SK-N-SH (cell line): ENCODE measurements at regions not wholly inside any gene's neighbourhood (a gene's known extent, or its start where the extent isn't known, plus 50 kb on each side); places are given as distances from the start of the nearest gene placed in this dataset.

ENCODE experiments used
- CTCF ChIA-PET: fragments of 300-600, 350-600 bp; formaldehyde crosslinking; extraction: SDS; loops from one replicate; lab custom pipeline; 2021; lab: Yijun Ruan, JAX
- POLR2A ChIA-PET: fragments of 350-600 bp; sonication (Branson Sonifier 250); formaldehyde crosslinking; extraction: SDS; loops from one replicate; lab custom pipeline; 2020; ENCODE audit warnings: antibody characterized with exemption, inconsistent platforms; lab: Yijun Ruan, JAX
- DNase-seq: peaks from one replicate; pipeline ENCODE4 v3.0.0; 2012
- H2AFZ ChIP-seq: fragments of 200-600 bp; sonication (generic); 2 replicates; pipeline ENCODE4 v1.8.1; 2016; ENCODE audit warnings: antibody characterized with exemption, mild to moderate bottlenecking, low read depth
- H3F3A ChIP-seq: fragments of 200-600 bp; sonication (generic); replicated peaks from 2 replicates; pipeline ENCODE3; 2016; ENCODE audit warnings: antibody characterized with exemption, mild to moderate bottlenecking; ENCODE audit not compliant: insufficient read depth
- H3K27ac ChIP-seq, 2 experiments: fragments of 200-500 bp in 1 of 2; fragments of 200-600 bp in 1 of 2; sonication (Bioruptor generic) in 1 of 2; sonication (generic), shearing (Covaris generic) in 1 of 2; 2 replicates each; pipeline versions ENCODE4 v1.5.1 to v1.6.1; 2014 to 2016; ENCODE audit warnings: low read depth in 2 of 2, inconsistent platforms in 1 of 2, low read length in 1 of 2, mild to moderate bottlenecking in 1 of 2, mixed read lengths in 1 of 2
- H3K27me3 ChIP-seq: fragments of 200-600 bp; sonication (generic), shearing (Covaris generic); 2 replicates; pipeline ENCODE4 v1.6.1; 2016; ENCODE audit warnings: mixed run types; ENCODE audit not compliant: insufficient read depth
- H3K36me3 ChIP-seq, 2 experiments: fragments of 200-500 bp in 1 of 2; fragments of 200-600 bp in 1 of 2; sonication (Bioruptor generic) in 1 of 2; sonication (generic) in 1 of 2; replicated peaks in 1 of 2; 2 replicates each; pipeline versions ENCODE3 to v1.5.1; 2014 to 2016; ENCODE audit warnings: low read length in 1 of 2, mild to moderate bottlenecking in 1 of 2; ENCODE audit not compliant: insufficient read depth in 2 of 2, control insufficient read depth in 1 of 2
- H3K4me1 ChIP-seq, 2 experiments: fragments of 200-500 bp in 1 of 2; fragments of 200-600 bp in 1 of 2; sonication (Bioruptor generic) in 1 of 2; sonication (generic), shearing (Covaris generic) in 1 of 2; 2 replicates each; pipeline versions ENCODE4 v1.5.1 to v1.6.1; 2014 to 2016; ENCODE audit warnings: low read depth in 1 of 2, low read length in 1 of 2, mixed run types in 1 of 2; ENCODE audit not compliant: insufficient read depth in 2 of 2, control insufficient read depth in 1 of 2
- H3K4me2 ChIP-seq: fragments of 200-600 bp; sonication (generic), shearing (Covaris generic); 2 replicates; pipeline ENCODE4 v1.6.1; 2017; ENCODE audit warnings: mixed run types
- H3K4me3 ChIP-seq, 2 experiments: fragments of 200-500 bp in 1 of 2; fragments of 200-600 bp in 1 of 2; sonication (Bioruptor generic) in 1 of 2; sonication (generic), shearing (Covaris generic) in 1 of 2; 2 replicates each; pipeline versions ENCODE4 v1.5.1 to v1.8.1; 2014 to 2016; ENCODE audit warnings: low read depth in 2 of 2, inconsistent platforms in 1 of 2, low read length in 1 of 2, mild to moderate bottlenecking in 1 of 2, mixed read lengths in 1 of 2, moderate library complexity in 1 of 2
- H3K79me2 ChIP-seq: fragments of 200-600 bp; sonication (generic); 2 replicates; pipeline ENCODE4 v1.8.1; 2017; ENCODE audit warnings: mild to moderate bottlenecking; ENCODE audit not compliant: insufficient read depth
- H3K9ac ChIP-seq: fragments of 200-600 bp; sonication (generic); 2 replicates; pipeline ENCODE4 v1.6.1; 2017; ENCODE audit warnings: mixed run types
- H3K9me2 ChIP-seq: fragments of 200-600 bp; sonication (generic); 2 replicates; pipeline ENCODE4 v1.6.1; 2017; ENCODE audit warnings: mixed run types
- H3K9me3 ChIP-seq: fragments of 200-600 bp; sonication (generic); 2 replicates; pipeline ENCODE4 v1.6.1; 2017; ENCODE audit warnings: mixed run types, mild to moderate bottlenecking, moderate library complexity
- H4K20me1 ChIP-seq: fragments of 200-600 bp; sonication (generic); 2 replicates; pipeline ENCODE4 v1.6.1; 2017; ENCODE audit warnings: mild to moderate bottlenecking, mixed run types; ENCODE audit not compliant: insufficient read depth
- CHD2 ChIP-seq: fragments of 150-350 bp; IDR thresholded peaks from 2 replicates; pipeline ENCODE4 v1.6.1; 2018; ENCODE audit warnings: low read length; ENCODE audit not compliant: partially characterized antibody
- EP300 ChIP-seq, 2 experiments: IDR thresholded peaks; 2 replicates each; pipeline versions ENCODE4 v1.4.0 to v1.6.1; 2012; ENCODE audit warnings: borderline replicate concordance in 1 of 2, low read depth in 1 of 2, low read length in 1 of 2
- EZH2phosphoT487 ChIP-seq: fragments of 200-600 bp; sonication (generic); IDR thresholded peaks from 2 replicates; pipeline ENCODE4 v1.6.1; 2017; ENCODE audit warnings: low read depth, mixed run types, mild to moderate bottlenecking, antibody characterized with exemption, moderate library complexity, borderline replicate concordance
- FOXJ3 ChIP-seq: sonication (generic); formaldehyde crosslinking; IDR thresholded peaks from 2 replicates; pipeline ENCODE4 v1.5.1; 2020; ENCODE audit warnings: mild to moderate bottlenecking, missing genetic modification reagents
- FOXM1 ChIP-seq: IDR thresholded peaks from 2 replicates; pipeline ENCODE4 v1.4.0; 2012; ENCODE audit warnings: low read depth, mild to moderate bottlenecking
- GABPA ChIP-seq: IDR thresholded peaks from 2 replicates; pipeline ENCODE4 v1.4.0; 2012; ENCODE audit warnings: low read depth, mild to moderate bottlenecking
- IRF3 ChIP-seq: fragments of 150-350 bp; IDR thresholded peaks from 2 replicates; pipeline ENCODE4 v1.6.1; 2016; ENCODE audit warnings: mild to moderate bottlenecking, low read depth, low read length
- JUND ChIP-seq: IDR thresholded peaks from 2 replicates; pipeline ENCODE4 v1.4.0; 2012
- MEF2A ChIP-seq: IDR thresholded peaks from 2 replicates; pipeline ENCODE4 v1.4.0; 2012; ENCODE audit warnings: low read depth, borderline replicate concordance
- NFIC ChIP-seq: IDR thresholded peaks from 2 replicates; pipeline ENCODE4 v1.4.0; 2012; ENCODE audit warnings: borderline replicate concordance
- POLR2AphosphoS5 ChIP-seq: IDR thresholded peaks from 2 replicates; pipeline ENCODE4 v1.6.1; 2012; ENCODE audit warnings: low read depth, low read length
- RCOR1 ChIP-seq: fragments of 150-350 bp; IDR thresholded peaks from 2 replicates; pipeline ENCODE4 v1.6.1; 2017; ENCODE audit warnings: antibody characterized with exemption, low read length
- RXRA ChIP-seq: IDR thresholded peaks from 2 replicates; pipeline ENCODE4 v1.4.0; 2012; ENCODE audit warnings: low read depth, mild to moderate bottlenecking, borderline replicate concordance
- SIN3A ChIP-seq: IDR thresholded peaks from 2 replicates; pipeline ENCODE4 v1.6.1; 2012; ENCODE audit warnings: low read depth, mild to moderate bottlenecking, low read length, moderate library complexity, borderline replicate concordance
- SMC3 ChIP-seq: IDR thresholded peaks from 2 replicates; pipeline ENCODE4 v1.6.1; 2012; ENCODE audit warnings: low read depth, low read length, improper control_type of control experiment
- TAF1 ChIP-seq: IDR thresholded peaks from 2 replicates; pipeline ENCODE4 v1.6.1; 2012; ENCODE audit warnings: low read depth, mild to moderate bottlenecking, low read length, moderate library complexity, borderline replicate concordance
- TCF12 ChIP-seq: IDR thresholded peaks from 2 replicates; pipeline ENCODE4 v1.4.0; 2012
- TEAD4 ChIP-seq: IDR thresholded peaks from 2 replicates; pipeline ENCODE4 v1.4.0; 2012; ENCODE audit warnings: mild to moderate bottlenecking, borderline replicate concordance; ENCODE audit not compliant: insufficient read depth
- USF1 ChIP-seq: IDR thresholded peaks from 2 replicates; pipeline ENCODE4 v1.4.0; 2012; ENCODE audit warnings: low read depth, borderline replicate concordance
- USF2 ChIP-seq: fragments of 150-350 bp; IDR thresholded peaks from 2 replicates; pipeline ENCODE4 v1.6.1; 2017; ENCODE audit warnings: antibody characterized with exemption, low read length, low read depth, borderline replicate concordance
- WGBS: methylation state at CpG from one replicate; pipeline ENCODE4 v1.1.6; 2017; ENCODE audit warnings: low lambda C conversion rate; 5-methylcytosine and 5-hydroxymethylcytosine counted together
- TF ChIP-seq, protein P1 (sequence below): fragments of 200-600 bp; sonication (generic); IDR thresholded peaks from 2 replicates; pipeline ENCODE4 v1.6.1; 2017; ENCODE audit warnings: antibody characterized with exemption, mild to moderate bottlenecking, moderate library complexity

GRCh38 chr15:45777781-45778180, 143.0 kb downstream of the SQOR start:
- no peak for TF ChIP-seq RCOR1
- TF ChIP-seq EP300 (IDR thresholded peaks at IDR 0.05; ENCODE audit: borderline replicate concordance in 1 of 2, low read depth in 1 of 2, low read length in 1 of 2) = no peak
- no peak for TF ChIP-seq NFIC
- TF ChIP-seq MEF2A = no peak
- TF ChIP-seq SIN3A = no peak
- no peak for TF ChIP-seq EZH2phosphoT487
- no peak for TF ChIP-seq FOXM1
- no peak for TF ChIP-seq USF1
- TF ChIP-seq TEAD4 = no peak
- no peak for TF ChIP-seq USF2
- no peak for TF ChIP-seq GABPA
- no peak for TF ChIP-seq IRF3
- Histone ChIP-seq H3F3A (no peaks in the 10 kb centered on the region), H3K79me2 (no peaks in the 10 kb centered on the region), H3K4me3 (no peak overlapping the region), H3K9me3 (no peaks in the 10 kb centered on the region), H3K9me2 (no peaks in the 10 kb centered on the region), H3K4me2 (no peak overlapping the region), H2AFZ (no peak overlapping the region), H4K20me1 (no peaks in the 10 kb centered on the region), H3K9ac (no peak overlapping the region), H3K4me1 (no peaks in the 10 kb centered on the region; a peak in 1 of 4 replicates), H3K27me3 (no peaks in the 10 kb centered on the region), H3K36me3 (no peaks in the 10 kb centered on the region), H3K27ac (no peak overlapping the region)
- ChIA-PET POLR2A (no interaction called here), CTCF (interaction anchor here (1.2 to 1.5 kb wide), 3 partner anchors 12 to 62 kb away, joined by 3 to 8 read pairs (median 7); no protein-coding TSS in a partner anchor)
- WGBS = 25% methylated on average over 4 of the region's 4 CpGs
- no peak for DNase-seq

- H4K20me1 ChIP-seq = no peaks in the 10 kb centered on the region
- no peak overlapping the region for H3K4me3 ChIP-seq
- no peaks in the 10 kb centered on the region for H3K9me3 ChIP-seq
- no peak overlapping the region for H3K9ac ChIP-seq
- WGBS = 25% methylated on average over 2 of the region's 2 CpGs
- H3K27ac ChIP-seq = no peak overlapping the region
- H3K4me1 ChIP-seq = no peaks in the 10 kb centered on the region; a peak in 1 of 4 replicates
- POLR2A ChIA-PET = no interaction called here
- H2AFZ ChIP-seq = no peak overlapping the region
- no peaks in the 10 kb centered on the region for H3K9me2 ChIP-seq
- no peak overlapping the region for H3K4me2 ChIP-seq
- no peak for TF ChIP-seq RCOR1
- no peak for TF ChIP-seq JUND
- no peak for TF ChIP-seq EP300 (IDR thresholded peaks at IDR 0.05; ENCODE audit: borderline replicate concordance in 1 of 2, low read depth in 1 of 2, low read length in 1 of 2)
- TF ChIP-seq CHD2 = no peak
- no peak for TF ChIP-seq TAF1
- no peak for TF ChIP-seq TCF12
- TF ChIP-seq IRF3 = no peak
- TF ChIP-seq, protein P1, sequence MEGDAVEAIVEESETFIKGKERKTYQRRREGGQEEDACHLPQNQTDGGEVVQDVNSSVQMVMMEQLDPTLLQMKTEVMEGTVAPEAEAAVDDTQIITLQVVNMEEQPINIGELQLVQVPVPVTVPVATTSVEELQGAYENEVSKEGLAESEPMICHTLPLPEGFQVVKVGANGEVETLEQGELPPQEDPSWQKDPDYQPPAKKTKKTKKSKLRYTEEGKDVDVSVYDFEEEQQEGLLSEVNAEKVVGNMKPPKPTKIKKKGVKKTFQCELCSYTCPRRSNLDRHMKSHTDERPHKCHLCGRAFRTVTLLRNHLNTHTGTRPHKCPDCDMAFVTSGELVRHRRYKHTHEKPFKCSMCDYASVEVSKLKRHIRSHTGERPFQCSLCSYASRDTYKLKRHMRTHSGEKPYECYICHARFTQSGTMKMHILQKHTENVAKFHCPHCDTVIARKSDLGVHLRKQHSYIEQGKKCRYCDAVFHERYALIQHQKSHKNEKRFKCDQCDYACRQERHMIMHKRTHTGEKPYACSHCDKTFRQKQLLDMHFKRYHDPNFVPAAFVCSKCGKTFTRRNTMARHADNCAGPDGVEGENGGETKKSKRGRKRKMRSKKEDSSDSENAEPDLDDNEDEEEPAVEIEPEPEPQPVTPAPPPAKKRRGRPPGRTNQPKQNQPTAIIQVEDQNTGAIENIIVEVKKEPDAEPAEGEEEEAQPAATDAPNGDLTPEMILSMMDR = no peak
- TF ChIP-seq RXRA = no peak
- TF ChIP-seq FOXM1 = no peak
- TF ChIP-seq FOXJ3 = no peak
- TF ChIP-seq USF1 = no peak
- TF ChIP-seq SMC3 = no peak
- no peak for TF ChIP-seq POLR2AphosphoS5
- DNase-seq = no peak
- no peaks in the 10 kb centered on the region for H3K79me2 ChIP-seq
- no peaks in the 10 kb centered on the region for H3K27me3 ChIP-seq
- H3F3A ChIP-seq = no peaks in the 10 kb centered on the region
- CTCF ChIA-PET = interaction anchor here (1.0 to 13.8 kb wide), 6 partner anchors 8 to 75 kb away, joined by 3 to 170 read pairs (median 5); no protein-coding TSS in a partner anchor
- H3K36me3 ChIP-seq = no peaks in the 10 kb centered on the region
Measured at GRCh38 chr15:45780352-45780751, 145.5 kb downstream of the SQOR start.
